SK-N-SH (cell line): ENCODE measurements at regions not wholly inside any gene's neighbourhood (a gene's known extent, or its start where the extent isn't known, plus 50 kb on each side); places are given as distances from the start of the nearest gene placed in this dataset.

Experiments used
- CTCF ChIA-PET: fragments of 300-600, 350-600 bp; formaldehyde crosslinking; extraction: SDS; loops from one replicate; lab custom pipeline; 2021; lab: Yijun Ruan, JAX
- POLR2A ChIA-PET: fragments of 350-600 bp; sonication (Branson Sonifier 250); formaldehyde crosslinking; extraction: SDS; loops from one replicate; lab custom pipeline; 2020; ENCODE audit warnings: antibody characterized with exemption, inconsistent platforms; lab: Yijun Ruan, JAX
- DNase-seq: peaks from one replicate; pipeline ENCODE4 v3.0.0; 2012
- H2AFZ ChIP-seq: fragments of 200-600 bp; sonication (generic); 2 replicates; pipeline ENCODE4 v1.8.1; 2016; ENCODE audit warnings: antibody characterized with exemption, mild to moderate bottlenecking, low read depth
- H3F3A ChIP-seq: fragments of 200-600 bp; sonication (generic); replicated peaks from 2 replicates; pipeline ENCODE3; 2016; ENCODE audit warnings: antibody characterized with exemption, mild to moderate bottlenecking; ENCODE audit not compliant: insufficient read depth
- H3K27ac ChIP-seq, 2 experiments: fragments of 200-500 bp in 1 of 2; fragments of 200-600 bp in 1 of 2; sonication (Bioruptor generic) in 1 of 2; sonication (generic), shearing (Covaris generic) in 1 of 2; 2 replicates each; pipeline versions ENCODE4 v1.5.1 to v1.6.1; 2014 to 2016; ENCODE audit warnings: low read depth in 2 of 2, inconsistent platforms in 1 of 2, low read length in 1 of 2, mild to moderate bottlenecking in 1 of 2, mixed read lengths in 1 of 2
- H3K27me3 ChIP-seq: fragments of 200-600 bp; sonication (generic), shearing (Covaris generic); 2 replicates; pipeline ENCODE4 v1.6.1; 2016; ENCODE audit warnings: mixed run types; ENCODE audit not compliant: insufficient read depth
- H3K36me3 ChIP-seq, 2 experiments: fragments of 200-500 bp in 1 of 2; fragments of 200-600 bp in 1 of 2; sonication (Bioruptor generic) in 1 of 2; sonication (generic) in 1 of 2; replicated peaks in 1 of 2; 2 replicates each; pipeline versions ENCODE3 to v1.5.1; 2014 to 2016; ENCODE audit warnings: low read length in 1 of 2, mild to moderate bottlenecking in 1 of 2; ENCODE audit not compliant: insufficient read depth in 2 of 2, control insufficient read depth in 1 of 2
- H3K4me1 ChIP-seq, 2 experiments: fragments of 200-500 bp in 1 of 2; fragments of 200-600 bp in 1 of 2; sonication (Bioruptor generic) in 1 of 2; sonication (generic), shearing (Covaris generic) in 1 of 2; 2 replicates each; pipeline versions ENCODE4 v1.5.1 to v1.6.1; 2014 to 2016; ENCODE audit warnings: low read depth in 1 of 2, low read length in 1 of 2, mixed run types in 1 of 2; ENCODE audit not compliant: insufficient read depth in 2 of 2, control insufficient read depth in 1 of 2
- H3K4me2 ChIP-seq: fragments of 200-600 bp; sonication (generic), shearing (Covaris generic); 2 replicates; pipeline ENCODE4 v1.6.1; 2017; ENCODE audit warnings: mixed run types
- H3K4me3 ChIP-seq, 2 experiments: fragments of 200-500 bp in 1 of 2; fragments of 200-600 bp in 1 of 2; sonication (Bioruptor generic) in 1 of 2; sonication (generic), shearing (Covaris generic) in 1 of 2; 2 replicates each; pipeline versions ENCODE4 v1.5.1 to v1.8.1; 2014 to 2016; ENCODE audit warnings: low read depth in 2 of 2, inconsistent platforms in 1 of 2, low read length in 1 of 2, mild to moderate bottlenecking in 1 of 2, mixed read lengths in 1 of 2, moderate library complexity in 1 of 2
- H3K79me2 ChIP-seq: fragments of 200-600 bp; sonication (generic); 2 replicates; pipeline ENCODE4 v1.8.1; 2017; ENCODE audit warnings: mild to moderate bottlenecking; ENCODE audit not compliant: insufficient read depth
- H3K9ac ChIP-seq: fragments of 200-600 bp; sonication (generic); 2 replicates; pipeline ENCODE4 v1.6.1; 2017; ENCODE audit warnings: mixed run types
- H3K9me2 ChIP-seq: fragments of 200-600 bp; sonication (generic); 2 replicates; pipeline ENCODE4 v1.6.1; 2017; ENCODE audit warnings: mixed run types
- H3K9me3 ChIP-seq: fragments of 200-600 bp; sonication (generic); 2 replicates; pipeline ENCODE4 v1.6.1; 2017; ENCODE audit warnings: mixed run types, mild to moderate bottlenecking, moderate library complexity
- H4K20me1 ChIP-seq: fragments of 200-600 bp; sonication (generic); 2 replicates; pipeline ENCODE4 v1.6.1; 2017; ENCODE audit warnings: mild to moderate bottlenecking, mixed run types; ENCODE audit not compliant: insufficient read depth
- CHD2 ChIP-seq: fragments of 150-350 bp; IDR thresholded peaks from 2 replicates; pipeline ENCODE4 v1.6.1; 2018; ENCODE audit warnings: low read length; ENCODE audit not compliant: partially characterized antibody
- CTCF ChIP-seq: fragments of 200-600 bp; sonication (generic); IDR thresholded peaks from 2 replicates; pipeline ENCODE4 v1.6.1; 2017; ENCODE audit warnings: antibody characterized with exemption, mild to moderate bottlenecking, moderate library complexity
- ELF1 ChIP-seq: IDR thresholded peaks from 2 replicates; pipeline ENCODE4 v1.4.0; 2012
- FOXJ3 ChIP-seq: sonication (generic); formaldehyde crosslinking; IDR thresholded peaks from 2 replicates; pipeline ENCODE4 v1.5.1; 2020; ENCODE audit warnings: mild to moderate bottlenecking, missing genetic modification reagents
- FOXM1 ChIP-seq: IDR thresholded peaks from 2 replicates; pipeline ENCODE4 v1.4.0; 2012; ENCODE audit warnings: low read depth, mild to moderate bottlenecking
- GABPA ChIP-seq: IDR thresholded peaks from 2 replicates; pipeline ENCODE4 v1.4.0; 2012; ENCODE audit warnings: low read depth, mild to moderate bottlenecking
- JUND ChIP-seq: IDR thresholded peaks from 2 replicates; pipeline ENCODE4 v1.4.0; 2012
- MEF2A ChIP-seq: IDR thresholded peaks from 2 replicates; pipeline ENCODE4 v1.4.0; 2012; ENCODE audit warnings: low read depth, borderline replicate concordance
- NFIC ChIP-seq: IDR thresholded peaks from 2 replicates; pipeline ENCODE4 v1.4.0; 2012; ENCODE audit warnings: borderline replicate concordance
- POLR2AphosphoS5 ChIP-seq: IDR thresholded peaks from 2 replicates; pipeline ENCODE4 v1.6.1; 2012; ENCODE audit warnings: low read depth, low read length
- RAD21 ChIP-seq: IDR thresholded peaks from 2 replicates; pipeline ENCODE4 v1.6.1; 2012; ENCODE audit warnings: mild to moderate bottlenecking, low read length
- RCOR1 ChIP-seq: fragments of 150-350 bp; IDR thresholded peaks from 2 replicates; pipeline ENCODE4 v1.6.1; 2017; ENCODE audit warnings: antibody characterized with exemption, low read length
- REST ChIP-seq: IDR thresholded peaks from 2 replicates; pipeline ENCODE4 v1.6.1; 2012; ENCODE audit warnings: mild to moderate bottlenecking, low read depth, low read length, moderate library complexity
- RFX5 ChIP-seq: IDR thresholded peaks from 2 replicates; pipeline ENCODE4 v1.6.1; 2012; ENCODE audit warnings: mild to moderate bottlenecking, improper control_type of control experiment, low read length
- RXRA ChIP-seq: IDR thresholded peaks from 2 replicates; pipeline ENCODE4 v1.4.0; 2012; ENCODE audit warnings: low read depth, mild to moderate bottlenecking, borderline replicate concordance
- SMC3 ChIP-seq: IDR thresholded peaks from 2 replicates; pipeline ENCODE4 v1.6.1; 2012; ENCODE audit warnings: low read depth, low read length, improper control_type of control experiment
- USF1 ChIP-seq: IDR thresholded peaks from 2 replicates; pipeline ENCODE4 v1.4.0; 2012; ENCODE audit warnings: low read depth, borderline replicate concordance
- YY1 ChIP-seq: IDR thresholded peaks from 2 replicates; pipeline ENCODE4 v1.4.0; 2012; ENCODE audit warnings: low read depth, mild to moderate bottlenecking
- WGBS: methylation state at CpG from one replicate; pipeline ENCODE4 v1.1.6; 2017; ENCODE audit warnings: low lambda C conversion rate; 5-methylcytosine and 5-hydroxymethylcytosine counted together

GRCh38 chr1:192445241-192445640 is 128.4 kb downstream of the RGS21 start (continued):
- no peak for TF ChIP-seq ELF1

- Histone ChIP-seq H3F3A (peaks cover 5% of the 10 kb centered on the region), H3K4me1 (peaks cover 0 to 19% of the 10 kb centered on the region in 2 experiments; a peak in 3 of 4 replicates), H3K36me3 (no peaks in the 10 kb centered on the region), H3K9ac (no peak overlapping the region), H3K9me3 (no peaks in the 10 kb centered on the region), H3K9me2 (no peaks in the 10 kb centered on the region), H3K79me2 (no peaks in the 10 kb centered on the region), H3K4me3 (peak overlapping the region in 1 of 2 experiments; percentile 31; a peak in 1 of 4 replicates), H3K27ac (no peak overlapping the region), H2AFZ (no peak overlapping the region), H4K20me1 (no peaks in the 10 kb centered on the region), H3K4me2 (no peak overlapping the region), H3K27me3 (no peaks in the 10 kb centered on the region)
- WGBS, result 10% methylated on average over 7 of the region's 7 CpGs
- DNase-seq, result no peak
- POLR2A ChIA-PET, result no interaction called here
- TF ChIP-seq RCOR1 (no peak), RAD21 (peak; percentile 82), SMC3 (peak; percentile 31; the same call in 1 of the 2 replicates), CTCF (peak; percentile 97)
- CTCF ChIA-PET, result interaction anchor here (0.9 to 1.2 kb wide), 3 partner anchors 10 to 454 kb away, joined by 3 to 6 read pairs (median 3); no protein-coding TSS in a partner anchor
Measured at GRCh38 chr1:192445839-192446489, 129.2 kb downstream of the RGS21 start.

GRCh38 chr1:192448026-192448578 is 127.5 kb upstream of the RGS1 start:
- Histone ChIP-seq H3K4me3 (no peak overlapping the region), H3K4me1 (peaks cover 9 to 19% of the 10 kb centered on the region in 2 experiments; a peak in 2 of 4 replicates), H3K9ac (no peak overlapping the region), H2AFZ (no peak overlapping the region), H4K20me1 (no peaks in the 10 kb centered on the region), H3K9me2 (no peaks in the 10 kb centered on the region), H3K27me3 (no peaks in the 10 kb centered on the region), H3K36me3 (no peaks in the 10 kb centered on the region), H3K27ac (no peak overlapping the region), H3F3A (peaks cover 8% of the 10 kb centered on the region), H3K9me3 (no peaks in the 10 kb centered on the region), H3K79me2 (no peaks in the 10 kb centered on the region), H3K4me2 (no peak overlapping the region)
- ChIA-PET POLR2A (no interaction called here), CTCF (no interaction called here)
- no peak for DNase-seq
- TF ChIP-seq REST (no peak), NFIC (no peak), YY1 (no peak), MEF2A (no peak), RCOR1 (no peak), FOXM1 (no peak), POLR2AphosphoS5 (no peak), ELF1 (no peak), CTCF (no peak), RFX5 (no peak), FOXJ3 (no peak), USF1 (no peak), RXRA (no peak), GABPA (no peak), JUND (no peak), CHD2 (no peak)
